ENCODE measurements at regions not wholly inside any gene's neighbourhood (a gene's known extent, or its start where the extent isn't known, plus 50 kb on each side); places are given as distances from the start of the nearest gene placed in this dataset.

DNA sequence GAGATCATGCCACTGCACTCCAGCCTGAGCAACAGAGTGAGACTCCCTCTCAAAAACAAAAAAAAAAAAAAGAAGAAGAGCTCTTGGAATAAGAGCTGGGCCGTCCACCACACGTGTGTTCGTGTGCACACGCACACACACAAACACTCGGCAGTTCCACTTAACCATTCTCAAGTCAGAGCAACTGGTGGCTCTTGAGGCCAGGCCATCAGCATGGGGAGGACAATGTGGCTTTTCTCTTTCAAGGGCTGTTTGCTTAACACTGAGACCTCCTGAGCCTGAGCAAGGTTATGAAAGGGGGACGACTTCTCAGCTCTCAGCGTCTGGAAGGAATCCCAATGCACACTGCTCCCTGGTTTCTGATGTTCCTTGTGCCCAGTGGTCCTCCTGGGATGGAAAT lies 444.9 kb downstream of the SOX9 start:
- H3K9me3 ChIP-seq (replicated peaks; ENCODE audit: control insufficient read depth, insufficient read depth, low read length) = no peaks in the 10 kb centered on the region
- no peak for TF ChIP-seq FOS (IDR thresholded peaks at IDR 0.05; ENCODE audit: borderline replicate concordance, insufficient read depth, low read length)
- TF ChIP-seq, protein P1, sequence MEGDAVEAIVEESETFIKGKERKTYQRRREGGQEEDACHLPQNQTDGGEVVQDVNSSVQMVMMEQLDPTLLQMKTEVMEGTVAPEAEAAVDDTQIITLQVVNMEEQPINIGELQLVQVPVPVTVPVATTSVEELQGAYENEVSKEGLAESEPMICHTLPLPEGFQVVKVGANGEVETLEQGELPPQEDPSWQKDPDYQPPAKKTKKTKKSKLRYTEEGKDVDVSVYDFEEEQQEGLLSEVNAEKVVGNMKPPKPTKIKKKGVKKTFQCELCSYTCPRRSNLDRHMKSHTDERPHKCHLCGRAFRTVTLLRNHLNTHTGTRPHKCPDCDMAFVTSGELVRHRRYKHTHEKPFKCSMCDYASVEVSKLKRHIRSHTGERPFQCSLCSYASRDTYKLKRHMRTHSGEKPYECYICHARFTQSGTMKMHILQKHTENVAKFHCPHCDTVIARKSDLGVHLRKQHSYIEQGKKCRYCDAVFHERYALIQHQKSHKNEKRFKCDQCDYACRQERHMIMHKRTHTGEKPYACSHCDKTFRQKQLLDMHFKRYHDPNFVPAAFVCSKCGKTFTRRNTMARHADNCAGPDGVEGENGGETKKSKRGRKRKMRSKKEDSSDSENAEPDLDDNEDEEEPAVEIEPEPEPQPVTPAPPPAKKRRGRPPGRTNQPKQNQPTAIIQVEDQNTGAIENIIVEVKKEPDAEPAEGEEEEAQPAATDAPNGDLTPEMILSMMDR (IDR thresholded peaks at IDR 0.05; ENCODE audit: extremely low read depth in 1 of 2, insufficient read depth in 1 of 2, low read depth in 1 of 2, low read length in 2 of 2) = no peak
- no peak for TF ChIP-seq POLR2A (IDR thresholded peaks at IDR 0.05; ENCODE audit: low read depth, low read length)
- no peak for TF ChIP-seq MYC (IDR thresholded peaks at IDR 0.05; ENCODE audit: low read depth, low read length)
- TF ChIP-seq, protein P2, sequence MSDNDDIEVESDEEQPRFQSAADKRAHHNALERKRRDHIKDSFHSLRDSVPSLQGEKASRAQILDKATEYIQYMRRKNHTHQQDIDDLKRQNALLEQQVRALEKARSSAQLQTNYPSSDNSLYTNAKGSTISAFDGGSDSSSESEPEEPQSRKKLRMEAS (IDR thresholded peaks at IDR 0.05; ENCODE audit: insufficient read depth, insufficient read length) = no peak
- TF ChIP-seq JUN (IDR thresholded peaks at IDR 0.05; ENCODE audit: borderline replicate concordance, insufficient read depth, insufficient read length, low read depth) = no peak
- dilution Hi-C loops (cut with MboI; ENCODE audit: extremely low pct_ligation_motif_present, low sequenced_read_pairs) = no loop called here
- BruUV-seq (replicated peaks) = no TSS peak
- intact Hi-C loops (cut with micrococcal nuclease) = no loop called here
- H3K79me2 ChIP-seq (ENCODE audit: control insufficient read depth, insufficient read depth, low read length) = no peaks in the 10 kb centered on the region
- no peaks in the 10 kb centered on the region for H3K27me3 ChIP-seq (ENCODE audit: control insufficient read depth in 2 of 2, insufficient read depth in 2 of 2, low read length in 2 of 2)
- no peak overlapping the region for H3K4me3 ChIP-seq (replicated peaks in 1 of 3; ENCODE audit: insufficient read depth in 1 of 3, low read depth in 1 of 3, low read length in 3 of 3)
- ChIA-PET CTCF (interaction anchor here (1.0 kb wide), 1 partner anchor 9 kb away, joined by 6 read pairs; no protein-coding TSS in a partner anchor), POLR2A (no interaction called here)
- no peak overlapping the region for H3K9ac ChIP-seq (replicated peaks; ENCODE audit: extremely low read depth, insufficient read depth, low read length)
- no peaks in the 10 kb centered on the region for H3K36me3 ChIP-seq (ENCODE audit: control insufficient read depth in 2 of 2, extremely low read depth in 1 of 2, insufficient read depth in 2 of 2, low read length in 2 of 2)
- FAIRE-seq = no peak
- H3K4me2 ChIP-seq (ENCODE audit: insufficient read depth, low read length) = no peak overlapping the region
- H4K20me1 ChIP-seq (replicated peaks; ENCODE audit: control insufficient read depth, extremely low read depth, insufficient read depth, low read length) = no peaks in the 10 kb centered on the region
- DNase-seq (ENCODE audit: low read depth, low spot score) = no peak
- no peak overlapping the region for H3K27ac ChIP-seq (ENCODE audit: insufficient read depth, low read depth, low read length)
- no peak overlapping the region for H2AFZ ChIP-seq (ENCODE audit: low read depth, low read length)
- H3K4me1 ChIP-seq (ENCODE audit: control insufficient read depth, extremely low read depth, insufficient read depth, low read length) = no peaks in the 10 kb centered on the region
- H3K9me1 ChIP-seq (replicated peaks; ENCODE audit: control insufficient read depth, extremely low read depth, insufficient read depth, low read length) = no peaks in the 10 kb centered on the region
